Peyer's patch (tissue), 4 donors: ENCODE measurements at regions not wholly inside any gene's neighbourhood (a gene's known extent, or its start where the extent isn't known, plus 50 kb on each side); places are given as distances from the start of the nearest gene placed in this dataset.

Source experiments
- CTCF ChIP-seq, 6 experiments: fragments of 450-650 bp in 4 of 6; fragments of 200-600 bp in 2 of 6; sonication (generic) in 1 of 6; IDR thresholded peaks; one replicate each; pipeline ENCODE4 v1.5.1; 2017 to 2019; ENCODE audit warnings: antibody characterized with exemption in 6 of 6, mild to moderate bottlenecking in 3 of 6, moderate library complexity in 1 of 6
- POLR2A ChIP-seq, 2 donors: fragments of 450-650 bp; IDR thresholded peaks; one replicate each; pipeline ENCODE4 v1.5.1; 2017; ENCODE audit warnings: antibody characterized with exemption in 2 of 2, mild to moderate bottlenecking in 2 of 2, moderate library complexity in 2 of 2

- TF ChIP-seq CTCF (IDR thresholded peaks at IDR 0.05) = no peak
- no peak for TF ChIP-seq POLR2A (IDR thresholded peaks at IDR 0.05)
These were observed 167.9 kb downstream of the AXIN2 start for GRCh38 chr17:65393514-65393913.
